Ovary (tissue), 7 donors: ENCODE measurements at regions not wholly inside any gene's neighbourhood (a gene's known extent, or its start where the extent isn't known, plus 50 kb on each side); places are given as distances from the start of the nearest gene placed in this dataset.

ENCODE experiments used
- DNase-seq, 5 donors: peaks; one replicate each; pipeline ENCODE4 v3.0.0-alpha.2; 2019 to 2020
- H3K27ac ChIP-seq, 2 donors: fragments of 200-600 bp; one replicate each; pipeline versions ENCODE4 v1.5.1 to v1.8.0; 2019 to 2022
- H3K27me3 ChIP-seq: fragments of 200-600 bp; one replicate; pipeline ENCODE4 v1.8.0; 2022
- H3K36me3 ChIP-seq: fragments of 200-600 bp; sonication (generic); one replicate; pipeline ENCODE4 v1.5.1; 2019
- H3K4me1 ChIP-seq: one replicate; pipeline ENCODE4 v1.8.1; 2013; ENCODE audit warnings: mild to moderate bottlenecking, moderate library complexity; ENCODE audit not compliant: insufficient read depth
- H3K4me3 ChIP-seq: fragments of 200-600 bp; sonication (generic); one replicate; pipeline ENCODE4 v1.5.1; 2017
- H3K9me3 ChIP-seq, 2 donors: fragments of 200-600 bp in 1 of 2; sonication (generic) in 1 of 2; one replicate each; pipeline versions ENCODE4 v1.5.1 to v1.8.1; 2013 to 2019; ENCODE audit warnings: mild to moderate bottlenecking in 1 of 2, moderate library complexity in 1 of 2
- CTCF ChIP-seq, 3 donors: fragments of 450-650 bp in 2 of 3; fragments of 200-600 bp in 1 of 3; IDR thresholded peaks; one replicate each; pipeline versions ENCODE4 v1.5.1 to v1.8.0; 2016 to 2022; ENCODE audit warnings: antibody characterized with exemption in 3 of 3, mild to moderate bottlenecking in 1 of 3
- EP300 ChIP-seq: sonication (generic); formaldehyde crosslinking; IDR thresholded peaks from one replicate; pipeline ENCODE4 v1.6.1; 2017; ENCODE audit warnings: antibody characterized with exemption
- POLR2A ChIP-seq: fragments of 450-650 bp; IDR thresholded peaks from one replicate; pipeline ENCODE4 v1.6.1; 2017; ENCODE audit warnings: antibody characterized with exemption, mild to moderate bottlenecking, moderate library complexity
- WGBS, 3 donors: extraction: QIAGEN DNeasy Blood & Tissue Kit in 1 of 3; methylation state at CpG; one replicate each; pipeline versions ENCODE4 v1.1.5 to v1.1.7; 2013 to 2017; 5-methylcytosine and 5-hydroxymethylcytosine counted together
- intact Hi-C, 4 donors: fragments of 100-400 bp; cut with DNase I; formaldehyde crosslinking; loops; one replicate each; pipeline versions ENCODE4 v1.11.0 to v1.15.1; 2022 to 2023
- donor health status: DM: no; HTN: no; CAD: no; lungs with moderate emphysema.
- donor health status: DM: no; HTN: no; CAD: no.
- donor health status: Bipolar disorder and iron deficiency.
- donor health status: DM: no; HTN: no; CAD: no.
- donor health status: DM: yes; HTN: yes; CAD: no.

DNA sequence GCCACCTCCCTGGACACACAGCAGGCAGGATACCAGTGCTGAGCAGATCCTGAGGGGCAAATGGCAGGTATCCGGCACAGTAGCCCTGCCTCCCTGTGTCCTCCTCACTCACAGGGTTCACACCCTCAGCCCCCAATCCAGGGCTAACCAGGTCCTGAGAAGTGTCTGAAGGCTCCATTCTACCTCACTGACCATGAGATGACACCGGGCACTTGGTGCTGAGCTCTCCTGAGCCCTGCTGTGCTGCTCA, 115.4 kb upstream of the ATP2B2 start:
- no peaks in the 10 kb centered on the region for H3K4me1 ChIP-seq
- no peaks in the 10 kb centered on the region for H3K36me3 ChIP-seq
- TF ChIP-seq POLR2A (no peak), CTCF (IDR thresholded peaks at IDR 0.05) (no peak), EP300 (no peak)
- H3K4me3 ChIP-seq = no peak overlapping the region
- intact Hi-C loops = no loop called here
- no peak overlapping the region for H3K27ac ChIP-seq
- no peak for DNase-seq
- no peaks in the 10 kb centered on the region for H3K9me3 ChIP-seq
- 48 to 58% (median 57%) methylated on average over 2 of the region's 2 CpGs for WGBS, 3 donors
- no peaks in the 10 kb centered on the region for H3K27me3 ChIP-seq

- no peak for DNase-seq
- TF ChIP-seq POLR2A = no peak
- TF ChIP-seq EP300 = no peak
- no peak for TF ChIP-seq CTCF (IDR thresholded peaks at IDR 0.05)
Observed at GRCh38 chr3:10623578-10624275, 118.3 kb upstream of the ATP2B2 start.

GRCh38 chr3:10625323-10625722, 119.9 kb upstream of the ATP2B2 start:
- H3K9me3 ChIP-seq = no peaks in the 10 kb centered on the region
- H3K36me3 ChIP-seq = no peaks in the 10 kb centered on the region
- intact Hi-C loops = no loop called here
- no peak overlapping the region for H3K4me3 ChIP-seq
- H3K4me1 ChIP-seq = no peaks in the 10 kb centered on the region
- no peak overlapping the region for H3K27ac ChIP-seq
- no peak for DNase-seq
- 14 to 17% (median 15%) methylated on average over 9 of the region's 9 CpGs for WGBS, 3 donors
- TF ChIP-seq CTCF (IDR thresholded peaks at IDR 0.05) = no peak
- TF ChIP-seq POLR2A = no peak
- TF ChIP-seq EP300 = no peak
- H3K27me3 ChIP-seq = no peaks in the 10 kb centered on the region

More at GRCh38 chr3:10623578-10624275, 118.3 kb upstream of the ATP2B2 start:
- H3K9me3 ChIP-seq = no peaks in the 10 kb centered on the region
- H3K27me3 ChIP-seq = no peaks in the 10 kb centered on the region
- intact Hi-C loops = no loop called here
- no peak overlapping the region for H3K27ac ChIP-seq
- no peaks in the 10 kb centered on the region for H3K36me3 ChIP-seq
- no peaks in the 10 kb centered on the region for H3K4me1 ChIP-seq
- WGBS, 3 donors = 78 to 90% (median 78%) methylated on average over 4 of the region's 4 CpGs
- no peak overlapping the region for H3K4me3 ChIP-seq

DNA sequence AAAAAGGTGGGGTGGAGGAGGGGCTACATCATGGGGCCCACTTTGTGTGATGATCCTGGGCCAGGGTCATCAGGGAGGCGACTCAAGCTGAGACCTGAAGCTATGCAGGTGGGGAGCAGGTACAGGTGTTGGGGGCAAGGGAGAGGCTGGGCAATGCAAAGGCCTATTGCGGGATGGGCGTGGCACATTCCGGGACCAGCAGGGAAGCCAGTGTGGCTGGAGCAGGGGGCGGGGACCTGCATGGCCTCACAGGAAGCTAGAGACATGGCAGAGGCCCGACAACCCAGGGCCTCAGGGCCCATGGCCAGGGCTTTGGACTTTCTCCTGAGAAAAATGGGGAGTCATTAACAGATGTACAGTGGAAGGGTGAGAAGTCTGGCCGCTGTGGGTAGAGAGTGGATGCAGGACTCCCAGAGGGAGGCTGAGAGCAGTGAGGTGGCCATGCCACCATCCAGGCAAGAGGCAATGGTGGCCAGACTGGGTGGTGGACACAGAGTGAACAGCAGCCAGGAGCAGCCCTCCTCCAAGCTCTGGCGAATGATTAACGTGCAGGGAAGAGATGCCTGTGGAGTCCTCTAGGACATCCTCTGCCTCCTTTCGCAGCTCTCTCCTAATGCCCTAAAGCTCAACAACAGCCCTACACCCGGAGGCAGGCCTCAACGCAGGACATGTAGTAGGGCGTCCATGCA, 122.6 kb upstream of the ATP2B2 start:
- Histone ChIP-seq H3K27ac (no peak overlapping the region), H3K4me3 (no peak overlapping the region)
- WGBS, 3 donors = 60 to 69% (median 68%) methylated on average over 13 of the region's 13 CpGs

More for the DNA sequence above, 122.6 kb upstream of the ATP2B2 start:
- no peak for DNase-seq
- no peaks in the 10 kb centered on the region for H3K4me1 ChIP-seq
- H3K27me3 ChIP-seq = no peaks in the 10 kb centered on the region
- H3K9me3 ChIP-seq = no peaks in the 10 kb centered on the region
- intact Hi-C loops = no loop called here
- TF ChIP-seq CTCF (IDR thresholded peaks at IDR 0.05) (no peak), POLR2A (no peak), EP300 (no peak)
- no peaks in the 10 kb centered on the region for H3K36me3 ChIP-seq
